MCF 10A (cell line): ENCODE measurements at regions not wholly inside any gene's neighbourhood (a gene's known extent, or its start where the extent isn't known, plus 50 kb on each side); places are given as distances from the start of the nearest gene placed in this dataset.

ENCODE experiments used
- BruUV-seq: library from RNA; stranded (reverse); fragments of 400-500 nt; replicated peaks from 2 replicates; lab custom pipeline; 2021; lab: Mats Ljungman, UMichigan
- CTCF ChIA-PET: fragments of 300-600 bp; sonication (Branson Sonifier 250); formaldehyde crosslinking; extraction: SDS; loops from one replicate; lab custom pipeline; 2021; ENCODE audit warnings: antibody characterized with exemption, inconsistent platforms; lab: Yijun Ruan, JAX
- POLR2A ChIA-PET: fragments of 300-600, 350-650 bp; sonication (Branson Sonifier 250); formaldehyde crosslinking; extraction: SDS; loops from one replicate; lab custom pipeline; 2020; ENCODE audit warnings: antibody characterized with exemption, inconsistent platforms; lab: Yijun Ruan, JAX
- DNase-seq: peaks from one replicate; pipeline ENCODE4 v3.0.0-alpha.2; 2018; ENCODE audit not compliant: unreplicated experiment
- H3K27ac Mint-ChIP-seq: one replicate; pipeline ENCODE4 v1.8.0; 2022; ENCODE audit warnings: mild to moderate bottlenecking, low read depth, mixed read lengths; ENCODE audit not compliant: unreplicated experiment
- H3K27me3 Mint-ChIP-seq: one replicate; pipeline ENCODE4 v1.8.0; 2022; ENCODE audit warnings: mixed read lengths; ENCODE audit not compliant: insufficient read depth, unreplicated experiment
- H3K36me3 Mint-ChIP-seq: one replicate; pipeline ENCODE4 v1.8.0; 2022; ENCODE audit warnings: mild to moderate bottlenecking, moderate library complexity, mixed read lengths; ENCODE audit not compliant: insufficient read depth, unreplicated experiment
- H3K4me1 Mint-ChIP-seq: one replicate; pipeline ENCODE4 v1.8.0; 2022; ENCODE audit warnings: mixed read lengths; ENCODE audit not compliant: insufficient read depth, unreplicated experiment
- H3K4me3 Mint-ChIP-seq: one replicate; pipeline ENCODE4 v1.8.0; 2022; ENCODE audit warnings: mild to moderate bottlenecking, moderate library complexity, mixed read lengths; ENCODE audit not compliant: unreplicated experiment
- H3K9me3 Mint-ChIP-seq: one replicate; pipeline ENCODE4 v1.8.0; 2022; ENCODE audit warnings: mixed read lengths; ENCODE audit not compliant: unreplicated experiment
- intact Hi-C: fragments of 100-400 bp; cut with micrococcal nuclease; formaldehyde crosslinking; loops from 2 replicates; pipeline ENCODE4 v1.14.1; 2022
- TF ChIP-seq, protein P1 (sequence below): fragments of 200-600 bp; IDR thresholded peaks from one replicate; pipeline ENCODE4 v1.8.0; 2022; ENCODE audit warnings: antibody characterized with exemption, mild to moderate bottlenecking; ENCODE audit not compliant: unreplicated experiment

DNA sequence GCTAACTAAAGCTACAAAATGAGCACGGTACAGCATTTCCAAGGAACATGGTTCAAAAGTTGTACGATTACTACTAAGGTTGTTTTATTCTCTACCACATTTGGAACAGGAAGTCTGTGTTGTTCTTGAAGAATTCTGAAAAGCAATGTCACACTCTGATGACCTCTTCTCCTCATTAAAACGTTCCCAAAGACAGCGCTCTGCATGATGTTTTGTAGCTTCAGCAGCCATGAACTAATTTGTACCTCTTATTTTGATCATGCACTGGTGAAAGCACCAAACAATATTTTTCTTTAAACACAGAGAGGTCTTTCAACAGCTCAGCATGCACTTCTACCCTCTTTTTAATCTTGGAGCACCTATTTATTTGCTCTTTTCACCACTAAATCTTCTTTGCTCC, 75.0 kb upstream of the TES start:
- POLR2A ChIA-PET = interaction anchor here (0.7 to 1.3 kb wide), 2 partner anchors 19 to 75 kb away, joined by 3 read pairs; partner anchors contain the start of gene TES
- CTCF ChIA-PET = interaction anchor here (1.6 to 4.2 kb wide), 3 partner anchors 12 to 63 kb away, joined by 3 to 42 read pairs (median 5); no protein-coding TSS in a partner anchor
- Mint-ChIP-seq H3K4me1 (peaks cover 12% of the 10 kb centered on the region), H3K9me3 (no peaks in the 10 kb centered on the region), H3K36me3 (no peaks in the 10 kb centered on the region), H3K4me3 (no peak overlapping the region), H3K27me3 (peaks cover 52% of the 10 kb centered on the region), H3K27ac (no peak overlapping the region)
- DNase-seq = no peak
- intact Hi-C loops = no loop called here
- TF ChIP-seq, protein P1, sequence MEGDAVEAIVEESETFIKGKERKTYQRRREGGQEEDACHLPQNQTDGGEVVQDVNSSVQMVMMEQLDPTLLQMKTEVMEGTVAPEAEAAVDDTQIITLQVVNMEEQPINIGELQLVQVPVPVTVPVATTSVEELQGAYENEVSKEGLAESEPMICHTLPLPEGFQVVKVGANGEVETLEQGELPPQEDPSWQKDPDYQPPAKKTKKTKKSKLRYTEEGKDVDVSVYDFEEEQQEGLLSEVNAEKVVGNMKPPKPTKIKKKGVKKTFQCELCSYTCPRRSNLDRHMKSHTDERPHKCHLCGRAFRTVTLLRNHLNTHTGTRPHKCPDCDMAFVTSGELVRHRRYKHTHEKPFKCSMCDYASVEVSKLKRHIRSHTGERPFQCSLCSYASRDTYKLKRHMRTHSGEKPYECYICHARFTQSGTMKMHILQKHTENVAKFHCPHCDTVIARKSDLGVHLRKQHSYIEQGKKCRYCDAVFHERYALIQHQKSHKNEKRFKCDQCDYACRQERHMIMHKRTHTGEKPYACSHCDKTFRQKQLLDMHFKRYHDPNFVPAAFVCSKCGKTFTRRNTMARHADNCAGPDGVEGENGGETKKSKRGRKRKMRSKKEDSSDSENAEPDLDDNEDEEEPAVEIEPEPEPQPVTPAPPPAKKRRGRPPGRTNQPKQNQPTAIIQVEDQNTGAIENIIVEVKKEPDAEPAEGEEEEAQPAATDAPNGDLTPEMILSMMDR = no peak
- no TSS peak for BruUV-seq

DNA sequence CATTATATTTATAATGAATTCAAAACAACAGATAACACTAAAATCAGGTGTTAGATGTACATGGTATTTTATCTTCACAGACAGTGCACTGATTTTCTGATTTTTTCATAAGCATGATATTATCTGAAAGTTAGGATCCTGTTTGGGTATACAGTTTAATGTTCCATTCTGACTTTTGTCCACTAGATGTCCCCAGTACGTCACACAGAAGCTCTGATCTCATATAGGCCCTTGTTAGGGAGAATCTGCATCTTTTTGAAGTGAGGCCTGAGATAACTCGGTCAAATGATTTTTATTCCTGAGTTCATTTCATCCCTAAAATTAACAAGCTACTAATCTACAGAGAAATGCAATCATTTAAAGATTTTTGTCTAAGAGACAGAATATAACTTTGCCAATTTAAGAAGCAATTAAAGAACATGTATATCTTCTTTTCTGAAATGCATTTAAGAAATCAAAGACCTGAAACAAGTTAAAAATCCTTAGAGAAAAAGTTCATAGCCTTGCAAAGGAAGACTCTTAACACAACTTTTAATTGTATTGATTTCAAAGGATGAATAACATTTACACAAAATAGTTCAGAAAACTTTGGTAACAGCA, 72.0 kb upstream of the TES start:
- peak; percentile 72 for DNase-seq
- TF ChIP-seq, protein P1 = peak; percentile 64
- no TSS peak for BruUV-seq
- Mint-ChIP-seq H3K36me3 (no peaks in the 10 kb centered on the region), H3K27me3 (peaks cover 45% of the 10 kb centered on the region), H3K9me3 (no peaks in the 10 kb centered on the region), H3K27ac (no peak overlapping the region), H3K4me3 (no peak overlapping the region), H3K4me1 (peaks cover 12% of the 10 kb centered on the region)
- ChIA-PET CTCF (interaction anchor here (0.6 to 2.3 kb wide), 19 partner anchors 8 to 579 kb away, joined by 3 to 13 read pairs (median 4); no protein-coding TSS in a partner anchor), POLR2A (interaction anchor here (0.7 to 1.1 kb wide), 3 partner anchors 38 to 98 kb away, joined by 3 to 4 read pairs (median 3); no protein-coding TSS in a partner anchor)
- intact Hi-C loops = loop anchor here (2.0 kb wide), 1 partner anchor 34 kb away; no protein-coding TSS in a partner anchor

DNA sequence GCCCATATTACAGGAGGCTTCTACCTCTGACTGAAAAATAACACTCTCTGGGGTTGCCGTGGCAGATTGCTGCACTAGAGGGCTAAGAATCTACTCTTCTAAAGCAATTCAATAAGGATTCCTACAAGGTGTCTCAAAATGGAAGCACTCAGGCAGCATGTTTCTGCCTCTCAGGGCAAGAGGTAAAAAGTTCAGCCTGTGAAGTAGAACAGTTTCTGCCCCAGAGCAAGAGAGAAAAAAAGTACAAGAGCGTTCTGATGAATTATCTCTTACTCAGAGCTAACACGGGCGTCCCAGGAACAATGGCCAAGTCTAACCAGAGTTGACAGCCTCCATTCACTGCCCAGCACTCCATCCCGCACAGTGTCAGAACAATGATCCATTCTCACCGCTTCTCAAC, 71.3 kb upstream of the TES start:
- CTCF ChIA-PET = interaction anchor here (0.6 to 2.3 kb wide), 18 partner anchors 9 to 579 kb away, joined by 3 to 13 read pairs (median 4); no protein-coding TSS in a partner anchor
- Mint-ChIP-seq H3K4me1 (peaks cover 12% of the 10 kb centered on the region), H3K36me3 (no peaks in the 10 kb centered on the region), H3K27me3 (peaks cover 45% of the 10 kb centered on the region), H3K9me3 (no peaks in the 10 kb centered on the region), H3K27ac (no peak overlapping the region), H3K4me3 (no peak overlapping the region)
- no TSS peak for BruUV-seq
- intact Hi-C loops = loop anchor here (2.0 kb wide), 1 partner anchor 34 kb away; no protein-coding TSS in a partner anchor
- POLR2A ChIA-PET = interaction anchor here (0.7 to 1.1 kb wide), 3 partner anchors 37 to 98 kb away, joined by 3 to 4 read pairs (median 3); no protein-coding TSS in a partner anchor
- TF ChIP-seq, protein P1 = no peak
- no peak for DNase-seq

DNA sequence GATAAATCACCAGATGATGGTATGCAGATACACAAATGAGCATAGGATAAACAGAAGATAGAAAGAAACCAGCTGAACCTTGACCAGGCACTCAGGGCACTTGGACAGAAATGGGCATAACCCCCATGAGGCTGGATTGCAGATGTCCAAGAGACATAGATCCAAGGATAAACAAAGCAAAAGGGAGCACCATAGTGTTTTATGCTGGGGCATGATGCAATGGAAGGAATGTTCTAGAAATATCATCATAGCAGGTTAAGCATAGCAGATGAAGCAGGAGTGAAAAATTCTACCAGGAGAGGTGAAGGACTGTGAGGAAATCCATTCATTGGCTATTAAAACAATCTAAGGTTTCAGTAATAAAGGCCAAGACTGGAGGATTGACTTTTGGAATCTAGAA, 70.5 kb upstream of the TES start:
- Mint-ChIP-seq H3K27ac (no peak overlapping the region), H3K9me3 (no peaks in the 10 kb centered on the region), H3K36me3 (no peaks in the 10 kb centered on the region), H3K4me1 (peaks cover 12% of the 10 kb centered on the region), H3K4me3 (no peak overlapping the region), H3K27me3 (peaks cover 45% of the 10 kb centered on the region)
- POLR2A ChIA-PET = no interaction called here
- BruUV-seq = no TSS peak
- intact Hi-C loops = loop anchor here (2.0 kb wide), 1 partner anchor 33 kb away; no protein-coding TSS in a partner anchor
- TF ChIP-seq, protein P1 = no peak
- no peak for DNase-seq
- CTCF ChIA-PET = interaction anchor here (0.5 to 2.3 kb wide), 5 partner anchors 10 to 97 kb away, joined by 3 to 13 read pairs (median 3); no protein-coding TSS in a partner anchor
